Adrenal gland (tissue), 5 donors: ENCODE measurements at regions not wholly inside any gene's neighbourhood (a gene's known extent, or its start where the extent isn't known, plus 50 kb on each side); places are given as distances from the start of the nearest gene placed in this dataset.

Experiments
- POLR2A ChIP-seq, 2 donors: fragments of 450-650 bp; IDR thresholded peaks; one replicate each; pipeline ENCODE4 v1.6.1; 2017; ENCODE audit warnings: antibody characterized with exemption in 2 of 2, mild to moderate bottlenecking in 2 of 2, moderate library complexity in 1 of 2
- TF ChIP-seq, protein P1 (sequence below), 6 experiments: fragments of 450-650 bp in 4 of 6; fragments of 200-600 bp in 2 of 6; sonication (generic) in 1 of 6; IDR thresholded peaks; 1 replicate in 5 of 6; 2 replicates in 1 of 6; pipeline versions ENCODE4 v1.5.1 to v1.8.0; 2016 to 2021; ENCODE audit warnings: antibody characterized with exemption in 6 of 6, mild to moderate bottlenecking in 2 of 6, moderate library complexity in 1 of 6
- donor health status: DM: no; HTN: no; CAD: no.

DNA sequence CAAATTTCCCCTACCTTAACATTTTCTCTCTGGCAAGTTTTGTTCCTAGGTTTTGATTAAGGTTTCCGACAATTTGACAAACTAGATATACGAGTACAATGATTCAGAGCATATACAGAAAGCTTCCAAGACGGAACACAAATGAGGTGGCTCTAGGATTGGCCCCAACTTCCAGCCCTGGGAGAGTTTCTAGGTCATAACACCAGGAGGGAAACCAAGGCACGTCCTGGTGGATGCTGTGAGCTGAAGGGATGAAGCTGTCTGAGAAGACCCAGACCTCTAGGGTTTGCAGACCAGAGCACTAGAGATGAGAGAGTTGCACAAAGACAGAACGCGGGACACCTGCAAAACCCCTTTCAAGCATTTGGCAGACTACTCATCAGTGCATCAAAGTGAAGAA lies 51.5 kb upstream of the CAND1 start:
- TF ChIP-seq, protein P1, sequence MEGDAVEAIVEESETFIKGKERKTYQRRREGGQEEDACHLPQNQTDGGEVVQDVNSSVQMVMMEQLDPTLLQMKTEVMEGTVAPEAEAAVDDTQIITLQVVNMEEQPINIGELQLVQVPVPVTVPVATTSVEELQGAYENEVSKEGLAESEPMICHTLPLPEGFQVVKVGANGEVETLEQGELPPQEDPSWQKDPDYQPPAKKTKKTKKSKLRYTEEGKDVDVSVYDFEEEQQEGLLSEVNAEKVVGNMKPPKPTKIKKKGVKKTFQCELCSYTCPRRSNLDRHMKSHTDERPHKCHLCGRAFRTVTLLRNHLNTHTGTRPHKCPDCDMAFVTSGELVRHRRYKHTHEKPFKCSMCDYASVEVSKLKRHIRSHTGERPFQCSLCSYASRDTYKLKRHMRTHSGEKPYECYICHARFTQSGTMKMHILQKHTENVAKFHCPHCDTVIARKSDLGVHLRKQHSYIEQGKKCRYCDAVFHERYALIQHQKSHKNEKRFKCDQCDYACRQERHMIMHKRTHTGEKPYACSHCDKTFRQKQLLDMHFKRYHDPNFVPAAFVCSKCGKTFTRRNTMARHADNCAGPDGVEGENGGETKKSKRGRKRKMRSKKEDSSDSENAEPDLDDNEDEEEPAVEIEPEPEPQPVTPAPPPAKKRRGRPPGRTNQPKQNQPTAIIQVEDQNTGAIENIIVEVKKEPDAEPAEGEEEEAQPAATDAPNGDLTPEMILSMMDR (IDR thresholded peaks at IDR 0.05) = no peak
- TF ChIP-seq POLR2A (IDR thresholded peaks at IDR 0.05) = no peak
